ENCODE measurements at regions not wholly inside any gene's neighbourhood (a gene's known extent, or its start where the extent isn't known, plus 50 kb on each side); places are given as distances from the start of the nearest gene placed in this dataset.

DNA sequence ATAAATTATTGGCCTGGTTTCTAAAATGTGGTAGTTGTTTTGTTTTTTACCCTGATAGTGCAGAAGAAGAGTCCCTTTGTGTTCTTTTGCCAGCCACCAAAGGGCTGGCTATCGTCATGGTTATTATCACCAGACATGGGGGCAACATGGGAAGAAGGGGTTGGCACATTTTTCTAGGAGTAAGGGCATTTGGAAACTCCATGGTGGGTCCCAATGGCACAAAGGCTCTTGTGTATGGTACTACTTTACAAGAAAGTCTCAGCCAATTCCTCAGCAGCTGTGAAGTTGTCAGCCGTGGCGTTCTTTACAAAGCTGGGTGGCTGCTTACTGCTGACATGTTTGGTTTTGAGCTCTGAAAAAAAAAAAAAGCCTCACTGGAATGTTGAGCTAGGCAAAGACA is 330.4 kb upstream of the ESRRG start:
- TF ChIP-seq, protein P1, sequence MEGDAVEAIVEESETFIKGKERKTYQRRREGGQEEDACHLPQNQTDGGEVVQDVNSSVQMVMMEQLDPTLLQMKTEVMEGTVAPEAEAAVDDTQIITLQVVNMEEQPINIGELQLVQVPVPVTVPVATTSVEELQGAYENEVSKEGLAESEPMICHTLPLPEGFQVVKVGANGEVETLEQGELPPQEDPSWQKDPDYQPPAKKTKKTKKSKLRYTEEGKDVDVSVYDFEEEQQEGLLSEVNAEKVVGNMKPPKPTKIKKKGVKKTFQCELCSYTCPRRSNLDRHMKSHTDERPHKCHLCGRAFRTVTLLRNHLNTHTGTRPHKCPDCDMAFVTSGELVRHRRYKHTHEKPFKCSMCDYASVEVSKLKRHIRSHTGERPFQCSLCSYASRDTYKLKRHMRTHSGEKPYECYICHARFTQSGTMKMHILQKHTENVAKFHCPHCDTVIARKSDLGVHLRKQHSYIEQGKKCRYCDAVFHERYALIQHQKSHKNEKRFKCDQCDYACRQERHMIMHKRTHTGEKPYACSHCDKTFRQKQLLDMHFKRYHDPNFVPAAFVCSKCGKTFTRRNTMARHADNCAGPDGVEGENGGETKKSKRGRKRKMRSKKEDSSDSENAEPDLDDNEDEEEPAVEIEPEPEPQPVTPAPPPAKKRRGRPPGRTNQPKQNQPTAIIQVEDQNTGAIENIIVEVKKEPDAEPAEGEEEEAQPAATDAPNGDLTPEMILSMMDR (conservative IDR thresholded peaks at IDR 0.05; ENCODE audit: low read length), result no peak
- TF ChIP-seq EZH2phosphoT487 (IDR thresholded peaks at IDR 0.05; ENCODE audit: borderline replicate concordance), result no peak

All from Loucy (cell line).